Adrenal gland (tissue), 9 donors: ENCODE measurements at regions not wholly inside any gene's neighbourhood (a gene's known extent, or its start where the extent isn't known, plus 50 kb on each side); places are given as distances from the start of the nearest gene placed in this dataset.

ENCODE experiments used
- DNase-seq, 7 donors: peaks; one replicate each; pipeline ENCODE4 v3.0.0-alpha.2; 2019 to 2020
- H3K27ac ChIP-seq, 5 donors: fragments of 200-600 bp; sonication (generic) in 4 of 5; 1 replicate in 3 of 5; 2 replicates in 2 of 5; pipeline versions ENCODE4 v1.5.1 to v1.8.0; 2016 to 2020; ENCODE audit warnings: mild to moderate bottlenecking in 1 of 5
- H3K27me3 ChIP-seq: fragments of 200-600 bp; 2 replicates; pipeline ENCODE4 v1.8.0; 2021
- H3K36me3 ChIP-seq, 2 donors: fragments of 200-600 bp; replicated peaks in 1 of 2; 1 replicate in 1 of 2; 2 replicates in 1 of 2; pipeline versions ENCODE4 v1.5.1 to v1.8.0; 2018 to 2022
- H3K4me1 ChIP-seq, 2 donors: fragments of 200-600 bp; replicated peaks in 1 of 2; 1 replicate in 1 of 2; 2 replicates in 1 of 2; pipeline versions ENCODE4 v1.5.1 to v1.8.0; 2018 to 2021
- H3K4me3 ChIP-seq, 4 donors: fragments of 200-600 bp; sonication (generic) in 3 of 4; one replicate each; pipeline ENCODE4 v1.5.1; 2016 to 2018
- H3K9me3 ChIP-seq, 3 donors: fragments of 200-600 bp; sonication (generic) in 1 of 3; replicated peaks in 1 of 3; 1 replicate in 2 of 3; 2 replicates in 1 of 3; pipeline versions ENCODE4 v1.5.1 to v1.8.0; 2016 to 2021
- CTCF ChIP-seq, 6 experiments: fragments of 450-650 bp in 4 of 6; fragments of 200-600 bp in 2 of 6; sonication (generic) in 1 of 6; IDR thresholded peaks; 1 replicate in 5 of 6; 2 replicates in 1 of 6; pipeline versions ENCODE4 v1.5.1 to v1.8.0; 2016 to 2021; ENCODE audit warnings: antibody characterized with exemption in 6 of 6, mild to moderate bottlenecking in 2 of 6, moderate library complexity in 1 of 6
- POLR2A ChIP-seq, 2 donors: fragments of 450-650 bp; IDR thresholded peaks; one replicate each; pipeline ENCODE4 v1.6.1; 2017; ENCODE audit warnings: antibody characterized with exemption in 2 of 2, mild to moderate bottlenecking in 2 of 2, moderate library complexity in 1 of 2
- WGBS, 4 donors: extraction: QIAGEN DNeasy Blood & Tissue Kit in 2 of 4; methylation state at CpG; one replicate each; pipeline versions ENCODE4 v1.1.5 to v1.1.7; 2013 to 2017; 5-methylcytosine and 5-hydroxymethylcytosine counted together
- intact Hi-C, 2 donors: fragments of 100-400 bp; cut with DNase I; formaldehyde crosslinking; loops; one replicate each; pipeline versions ENCODE4 v1.14.1 to v1.15.0; 2022 to 2023
- donor health status: healthy with polysubstance abuse.
- donor health status: Bipolar disorder and iron deficiency.
- donor health status: DM: yes; HTN: yes; CAD: no.
- donor health status: DM: no; HTN: no; CAD: no.
- donor health status: DM: no; HTN: no; CAD: no.

GRCh38 chr21:23099185-23099584, 2101.0 kb downstream of the NCAM2 start:
- intact Hi-C loops: no loop called here
- no peaks in the 10 kb centered on the region for H3K36me3 ChIP-seq
- no peak for TF ChIP-seq POLR2A (IDR thresholded peaks at IDR 0.05)
- no peak for TF ChIP-seq CTCF (IDR thresholded peaks at IDR 0.05)
- no peak overlapping the region for H3K4me3 ChIP-seq
- no peaks in the 10 kb centered on the region for H3K4me1 ChIP-seq
- no peak for DNase-seq
- H3K27ac ChIP-seq: no peak overlapping the region
- H3K9me3 ChIP-seq: peaks cover 0 to 6% (median 0%) of the 10 kb centered on the region in 3 donors
- H3K27me3 ChIP-seq: no peaks in the 10 kb centered on the region

GRCh38 chr21:23101111-23101510, 2102.9 kb downstream of the NCAM2 start:
- no peak overlapping the region for H3K27ac ChIP-seq
- TF ChIP-seq CTCF (IDR thresholded peaks at IDR 0.05) (no peak), POLR2A (IDR thresholded peaks at IDR 0.05) (no peak)
- 93 to 99% (median 95%) methylated on average over 14 of the region's 14 CpGs for WGBS, 4 donors
- no peaks in the 10 kb centered on the region for H3K4me1 ChIP-seq
- H3K27me3 ChIP-seq: no peaks in the 10 kb centered on the region
- no peak overlapping the region for H3K4me3 ChIP-seq
- no peaks in the 10 kb centered on the region for H3K36me3 ChIP-seq
- intact Hi-C loops: no loop called here
- peaks cover 0 to 6% (median 0%) of the 10 kb centered on the region in 3 donors for H3K9me3 ChIP-seq
- DNase-seq: no peak

- no peaks in the 10 kb centered on the region for H3K4me1 ChIP-seq
Observed at GRCh38 chr21:23108533-23108932, 2110.3 kb downstream of the NCAM2 start.

GRCh38 chr21:23111070-23111600, 2112.9 kb downstream of the NCAM2 start:
- Histone ChIP-seq H3K9me3 (no peaks in the 10 kb centered on the region), H3K27me3 (no peaks in the 10 kb centered on the region), H3K4me3 (no peak overlapping the region), H3K36me3 (no peaks in the 10 kb centered on the region), H3K27ac (no peak overlapping the region), H3K4me1 (no peaks in the 10 kb centered on the region)
- DNase-seq: no peak
- intact Hi-C loops: no loop called here
- TF ChIP-seq POLR2A (IDR thresholded peaks at IDR 0.05): no peak
- no peak for TF ChIP-seq CTCF (IDR thresholded peaks at IDR 0.05)
- WGBS, 4 donors: 63 to 71% (median 67%) methylated on average over 3 of the region's 3 CpGs

More at GRCh38 chr21:23108533-23108932, 2110.3 kb downstream of the NCAM2 start:
- Histone ChIP-seq H3K27ac (no peak overlapping the region), H3K4me3 (no peak overlapping the region), H3K36me3 (no peaks in the 10 kb centered on the region), H3K9me3 (no peaks in the 10 kb centered on the region), H3K27me3 (no peaks in the 10 kb centered on the region)
- intact Hi-C loops: no loop called here
- TF ChIP-seq POLR2A (IDR thresholded peaks at IDR 0.05): no peak
- no peak for TF ChIP-seq CTCF (IDR thresholded peaks at IDR 0.05)
- no peak for DNase-seq
